NCI-H2171 (cell line): ENCODE measurements at regions not wholly inside any gene's neighbourhood (a gene's known extent, or its start where the extent isn't known, plus 50 kb on each side); places are given as distances from the start of the nearest gene placed in this dataset.

Source experiments
- DNase-seq: peaks from one replicate; lab custom pipeline; 2025; lab: John Stamatoyannopoulos, UW

DNA sequence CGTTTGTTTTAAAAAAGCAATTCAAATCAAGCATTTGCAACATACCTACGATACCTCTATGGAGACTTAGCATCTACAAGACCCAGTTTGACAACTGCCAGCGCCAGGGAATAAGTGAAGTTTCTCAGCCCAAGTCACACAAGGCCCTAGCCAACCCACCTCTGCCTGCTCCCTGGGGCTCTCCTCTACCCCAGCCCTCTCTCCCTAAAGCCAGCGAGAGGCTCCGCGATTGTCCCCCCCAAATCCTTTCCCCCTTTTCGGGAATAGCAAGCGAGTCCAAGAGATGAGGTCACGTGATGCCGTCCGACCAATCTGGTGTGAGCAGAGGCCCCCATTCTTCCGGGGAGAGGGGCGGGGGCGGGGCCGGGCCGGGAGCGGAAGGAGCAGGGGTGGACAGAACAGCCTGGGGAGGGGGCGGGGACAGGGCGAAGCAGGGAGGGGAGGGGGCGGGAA is 102.2 kb upstream of the RAB6C start:
- peak; percentile 93 for DNase-seq

DNA sequence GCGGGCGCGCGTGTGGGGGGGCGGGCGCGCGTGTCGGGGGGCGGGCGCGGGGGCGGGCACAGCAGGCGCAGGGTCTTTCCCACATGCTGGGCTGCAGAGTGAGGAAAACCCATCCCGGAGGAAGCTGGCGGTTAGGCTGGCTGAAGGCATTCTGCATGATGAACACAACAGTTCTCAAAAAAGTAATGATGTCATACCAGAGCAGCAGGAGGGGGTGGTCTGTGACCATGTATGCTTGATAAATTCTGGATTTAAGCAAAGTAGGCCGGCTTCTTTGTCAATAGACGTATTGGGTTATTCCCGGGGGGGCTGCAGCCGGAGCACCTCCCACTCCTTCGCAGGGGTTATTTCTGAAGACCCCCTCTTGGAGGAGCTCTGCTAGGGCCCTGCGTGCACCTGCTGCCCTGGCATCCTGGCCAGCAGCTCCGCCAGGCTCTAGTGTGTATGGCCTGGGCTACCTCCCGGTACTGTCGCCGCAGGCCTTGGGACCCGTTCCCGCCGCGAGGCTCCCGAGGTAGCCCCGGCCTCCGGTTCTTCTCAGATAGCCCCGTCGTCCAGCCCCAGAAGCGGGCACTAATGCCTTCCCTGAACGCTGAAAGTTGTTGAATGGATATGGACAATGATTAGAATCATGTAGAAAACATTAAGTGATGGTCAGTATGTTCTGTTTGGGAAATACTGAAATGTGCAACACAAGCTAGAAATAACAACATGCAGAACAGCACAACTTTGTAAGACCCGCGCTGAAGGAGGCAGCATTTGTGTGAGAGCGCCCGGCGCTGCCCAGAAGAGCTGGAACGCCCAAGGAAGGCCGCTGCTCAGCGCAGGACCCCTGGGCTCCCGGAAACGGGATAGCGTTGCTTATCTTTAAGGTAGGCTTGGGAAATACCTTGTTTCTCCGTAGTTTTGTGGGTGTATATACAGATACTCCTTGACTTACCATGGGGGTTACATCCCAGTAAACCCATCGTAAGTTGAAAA is 101.4 kb upstream of the RAB6C start:
- peak; percentile 68 for DNase-seq

DNA sequence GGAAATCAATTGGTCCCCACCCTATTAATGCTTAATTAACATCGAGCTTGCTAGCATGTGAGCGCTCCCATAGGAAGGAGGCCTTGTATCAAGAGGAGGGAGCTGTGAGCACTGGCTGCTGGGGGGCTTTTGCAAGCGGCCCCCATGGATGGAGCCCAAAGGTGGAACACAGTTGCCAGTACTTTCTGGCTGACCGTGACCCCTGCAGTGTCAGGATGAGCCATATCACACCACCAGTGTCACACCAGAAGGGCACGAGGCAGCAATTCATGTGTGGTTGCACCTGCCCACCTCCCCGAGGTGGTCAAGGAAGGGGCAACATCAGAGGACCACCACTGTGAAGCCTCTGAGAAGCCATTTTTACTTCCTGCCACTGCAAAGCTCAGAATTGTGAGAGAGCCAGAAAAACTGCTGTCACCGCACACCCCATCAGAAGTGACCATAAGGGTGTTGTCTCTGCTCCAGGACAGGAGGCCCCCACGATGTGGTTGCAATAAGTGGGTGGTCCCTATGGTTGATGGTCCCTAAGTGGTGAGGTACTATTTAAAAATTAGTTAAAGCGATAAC is 99.8 kb upstream of the RAB6C start:
- no peak for DNase-seq

DNA sequence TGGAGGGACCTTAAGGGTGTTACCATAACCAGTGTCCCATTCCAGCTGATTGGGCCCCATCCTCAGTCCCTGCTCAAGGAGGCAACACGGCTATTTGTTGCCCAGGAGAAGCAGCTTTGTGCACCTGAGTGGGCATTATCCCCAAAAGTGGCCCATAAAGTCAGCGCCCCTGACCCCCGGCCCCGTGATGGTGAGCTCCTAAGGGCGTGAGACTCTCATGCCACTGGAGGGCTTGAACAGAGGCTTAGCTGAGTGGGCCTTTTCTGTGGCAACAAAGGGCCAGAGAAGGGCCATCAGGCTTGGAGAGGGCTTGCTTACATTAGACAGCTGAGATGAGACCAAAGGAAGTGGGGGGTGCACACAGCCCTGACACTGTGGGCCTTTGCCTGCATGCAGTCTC is 99.2 kb upstream of the RAB6C start:
- no peak for DNase-seq

DNA sequence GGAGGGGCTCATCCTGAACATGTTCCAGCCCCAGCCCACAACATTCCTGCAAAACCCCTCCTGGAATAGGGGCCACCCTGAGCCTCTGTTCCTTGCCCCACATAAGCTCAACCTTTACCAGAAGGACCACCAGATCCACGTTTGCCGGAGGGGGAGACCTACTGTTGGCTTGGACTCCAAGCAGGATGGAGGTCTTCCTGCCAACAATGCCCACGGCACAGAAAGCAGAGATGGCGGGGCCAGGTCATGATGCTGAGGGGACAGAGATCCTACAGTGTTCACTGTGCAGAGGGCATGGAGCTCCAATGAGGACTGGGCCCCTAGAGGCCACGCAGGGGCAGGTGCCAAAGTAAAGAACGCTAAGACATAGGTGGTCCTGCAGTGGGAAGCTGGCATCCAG is 98.5 kb upstream of the RAB6C start:
- DNase-seq, result no peak

DNA sequence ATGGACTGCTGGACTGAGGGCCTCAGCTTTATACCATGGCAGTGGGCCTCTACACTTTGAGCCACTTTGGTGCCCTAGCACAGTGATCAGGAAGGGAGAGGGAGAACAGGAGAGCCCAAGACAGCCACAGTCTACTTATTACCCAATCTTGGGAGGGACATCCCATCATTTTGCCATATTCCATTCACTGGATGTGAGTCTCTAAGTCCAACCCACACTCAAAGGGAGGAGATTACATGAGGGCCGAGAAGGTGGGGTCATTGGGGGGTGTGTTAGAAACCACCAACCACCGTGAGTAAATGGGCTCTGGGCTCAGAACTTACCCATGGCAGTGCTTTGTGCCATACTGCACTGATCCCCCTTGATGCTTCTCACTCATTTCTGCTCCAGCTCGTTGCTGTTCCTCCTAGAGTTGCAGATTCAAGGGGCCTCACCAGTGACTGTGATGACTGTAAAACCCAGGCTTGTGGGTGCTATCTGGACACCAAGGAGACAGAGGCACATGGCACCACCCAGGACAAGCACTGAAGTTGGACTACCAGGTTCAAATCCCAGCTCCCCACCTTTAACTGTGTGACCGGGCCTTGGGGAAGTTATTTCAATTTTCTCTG is 97.6 kb upstream of the RAB6C start:
- no peak for DNase-seq

DNA sequence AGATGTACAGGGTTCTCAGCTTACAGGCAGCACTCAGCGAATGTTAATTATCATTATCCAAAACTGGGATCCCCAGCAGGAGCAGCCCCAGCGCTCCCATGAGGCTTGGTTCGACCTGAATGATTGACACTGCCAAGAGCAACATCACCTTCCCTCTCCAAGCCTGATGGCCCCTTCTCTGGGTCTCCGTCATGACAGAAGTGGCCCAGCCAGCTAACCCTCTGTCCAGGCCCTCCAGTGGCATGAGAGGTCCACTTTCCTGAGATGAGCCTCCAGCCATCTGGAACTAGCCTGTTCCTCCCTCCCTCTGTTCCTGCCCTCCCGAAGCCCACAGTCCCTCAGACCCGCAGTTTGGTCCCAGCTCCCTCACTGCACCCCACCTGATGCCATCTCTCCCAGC is 97.0 kb upstream of the RAB6C start:
- DNase-seq, result no peak

DNA sequence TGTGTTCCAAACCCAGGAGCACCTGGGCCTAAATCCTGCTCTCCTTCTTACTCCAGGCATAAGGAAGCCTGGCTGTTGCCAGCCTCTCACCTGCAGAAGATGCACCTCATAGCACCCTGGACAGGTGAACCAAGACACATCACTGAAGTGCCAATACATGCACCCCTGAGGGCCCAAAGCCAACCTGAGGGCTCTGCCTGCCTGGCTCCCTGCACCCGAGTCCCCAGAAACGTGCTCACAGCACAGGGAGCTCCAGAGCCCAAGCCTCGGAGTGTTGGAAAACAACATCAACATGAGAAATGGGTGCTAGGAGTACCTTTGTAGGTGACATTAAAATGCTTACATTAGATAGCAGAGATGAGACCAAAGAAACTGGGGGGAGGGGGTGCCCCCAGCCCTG is 96.3 kb upstream of the RAB6C start:
- DNase-seq, result no peak

DNA sequence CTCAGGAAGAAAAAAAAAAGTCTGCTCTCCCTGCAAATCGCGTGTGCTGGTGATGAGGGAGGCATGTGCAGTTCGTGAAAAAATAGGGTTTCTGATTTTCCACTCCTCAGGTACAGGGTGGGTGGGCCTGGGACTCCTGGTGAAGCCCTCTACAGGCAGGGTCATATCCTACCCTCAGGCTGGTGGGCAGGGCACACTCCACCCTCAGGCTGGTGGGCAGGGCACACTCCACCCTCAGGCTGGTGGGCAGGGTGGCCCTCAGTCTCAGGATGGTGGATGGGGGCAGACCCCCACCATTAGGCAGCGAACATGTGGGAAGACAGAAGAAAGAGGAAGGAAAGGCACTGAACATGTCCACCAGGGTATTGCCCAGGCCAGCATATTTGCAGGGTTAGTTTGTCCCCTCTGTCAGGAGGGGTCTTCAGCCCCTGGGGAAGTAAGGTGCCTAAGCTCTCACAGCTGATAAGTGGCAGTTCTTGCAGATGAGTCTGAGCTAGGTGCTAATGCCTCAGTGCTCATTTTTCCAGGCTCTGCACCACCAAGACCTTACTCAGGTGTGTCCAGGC is 95.2 kb upstream of the RAB6C start:
- DNase-seq, result no peak

DNA sequence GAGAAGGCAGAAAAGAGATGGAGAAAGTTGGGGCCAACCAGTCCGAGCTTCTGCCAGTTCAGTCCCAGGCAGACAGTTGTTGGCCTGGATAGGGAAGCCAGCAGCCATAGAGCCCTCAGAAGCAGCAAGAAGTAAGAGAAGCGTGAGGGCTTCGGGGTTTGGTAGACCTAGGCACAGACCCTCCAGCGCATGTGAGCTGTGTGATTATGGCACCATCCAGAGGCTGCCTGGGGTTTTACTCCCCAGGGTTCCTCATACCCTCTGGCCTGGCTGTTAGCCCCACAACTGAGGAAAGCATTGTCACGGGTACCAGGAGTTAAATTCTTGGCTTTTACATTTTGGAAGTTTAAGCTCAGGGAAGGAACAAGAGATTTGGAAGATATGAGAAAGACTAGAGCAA is 93.7 kb upstream of the RAB6C start:
- DNase-seq, result no peak

DNA sequence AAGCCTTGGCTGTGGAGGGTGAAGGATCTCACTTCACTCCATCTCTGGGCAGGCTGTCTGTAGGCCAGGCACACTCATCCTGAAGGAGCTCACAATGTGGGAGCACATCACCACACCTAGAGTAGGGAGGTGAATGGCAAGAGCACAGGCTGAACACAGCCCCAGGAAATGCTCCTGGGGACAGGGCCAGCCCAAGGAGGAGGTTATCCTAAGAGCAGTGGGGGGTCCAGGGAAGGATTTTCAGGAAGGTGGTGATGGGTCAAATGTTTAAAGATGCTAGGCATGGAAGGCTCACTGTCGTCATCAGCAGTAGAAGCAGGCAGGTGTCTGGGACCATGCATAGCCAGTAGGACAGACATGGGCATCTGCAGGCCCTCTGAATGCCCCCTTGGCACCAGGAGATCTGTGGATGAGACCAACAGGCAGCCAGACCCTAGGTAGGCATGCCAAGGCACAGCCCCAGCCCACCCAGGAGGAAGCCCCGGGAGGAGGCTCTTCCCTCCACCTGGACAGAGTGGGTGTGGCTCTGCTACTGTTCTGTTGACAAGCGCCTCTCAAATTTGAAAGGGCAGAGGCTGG is 91.7 kb upstream of the RAB6C start:
- no peak for DNase-seq

DNA sequence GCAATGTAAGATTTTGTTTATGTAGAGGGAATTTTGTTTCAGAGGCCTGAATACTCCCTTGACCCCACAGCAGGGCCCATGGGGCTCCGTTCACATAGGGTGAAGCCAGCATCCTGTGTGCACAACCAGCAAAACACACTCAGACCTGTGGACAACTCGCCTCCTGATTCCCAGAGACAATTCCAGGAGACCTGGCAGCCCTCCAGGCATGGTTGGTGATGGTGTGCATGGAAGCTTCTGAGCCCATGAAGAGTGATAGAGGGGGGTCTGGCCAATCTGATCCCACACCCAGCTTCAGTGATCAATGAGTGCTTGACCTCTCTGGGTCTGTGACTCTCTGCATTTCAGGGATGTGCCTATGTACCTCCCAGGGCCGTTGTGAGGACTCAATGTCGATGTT is 91.0 kb upstream of the RAB6C start:
- no peak for DNase-seq

DNA sequence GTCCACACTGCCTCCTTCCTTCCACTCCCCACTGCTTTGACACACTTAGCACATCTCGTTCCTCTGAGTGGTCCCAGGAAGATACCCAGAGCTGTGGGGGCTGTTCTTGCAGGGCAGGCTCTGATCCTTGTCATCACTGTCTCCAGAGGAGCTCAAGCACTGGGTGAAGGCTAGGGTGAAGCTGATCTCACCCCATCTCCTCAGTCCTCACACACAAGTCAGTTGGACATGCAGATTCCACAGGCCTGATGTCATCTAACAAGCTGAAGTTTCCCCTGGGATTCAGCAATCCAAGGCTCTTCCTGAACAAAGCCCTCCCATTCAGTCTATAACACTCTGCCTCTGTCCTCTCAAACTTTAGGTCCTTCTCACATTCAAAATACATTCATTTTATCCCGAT is 90.6 kb upstream of the RAB6C start:
- DNase-seq, result no peak

DNA sequence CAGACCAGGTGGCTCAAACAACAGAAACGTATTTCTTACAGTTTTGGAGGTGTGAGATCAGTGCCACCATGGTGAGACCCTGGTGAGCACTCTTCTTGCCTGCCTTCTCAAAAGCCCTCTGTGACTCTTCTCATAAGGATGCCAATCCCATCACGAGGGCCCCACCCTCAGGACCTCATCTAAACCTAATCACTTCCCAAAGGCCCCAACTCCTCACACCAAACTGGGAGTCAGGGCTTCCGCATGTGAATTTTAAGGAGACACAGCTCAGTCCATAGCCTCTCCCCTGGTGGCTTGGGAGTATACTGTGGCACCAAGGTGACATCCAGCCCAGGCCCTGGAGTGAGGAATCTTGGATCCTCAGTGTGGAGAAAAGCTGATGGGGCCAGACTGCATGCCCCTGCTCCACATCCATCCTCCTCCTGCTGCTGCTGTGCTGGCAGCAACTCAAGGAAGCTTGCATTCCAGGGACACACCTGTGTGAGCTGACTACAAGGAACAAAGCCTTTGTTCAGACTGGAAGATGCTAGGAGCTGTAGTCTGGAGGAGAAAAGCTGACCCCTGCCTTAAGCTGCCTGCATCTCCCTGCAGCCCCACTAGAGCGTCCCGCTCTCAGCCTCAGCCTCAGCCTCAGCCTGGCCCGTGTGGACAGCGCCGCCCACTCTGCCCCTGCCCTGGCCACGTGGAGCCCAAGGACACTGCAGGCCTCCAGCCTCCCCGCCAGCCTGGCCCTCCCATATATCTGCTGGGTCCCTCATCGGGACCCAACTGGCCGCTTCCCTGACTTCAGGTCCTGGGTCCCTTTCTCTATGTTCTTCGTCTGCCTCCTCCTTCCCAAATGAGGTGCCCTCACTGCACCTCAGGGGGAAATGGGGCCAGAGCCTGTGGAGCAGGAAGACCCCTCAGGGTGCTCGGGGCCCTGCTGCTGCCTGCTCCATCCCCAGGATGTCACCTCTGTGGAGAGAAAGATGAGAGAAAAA is 87.8 kb upstream of the RAB6C start:
- DNase-seq, result no peak

DNA sequence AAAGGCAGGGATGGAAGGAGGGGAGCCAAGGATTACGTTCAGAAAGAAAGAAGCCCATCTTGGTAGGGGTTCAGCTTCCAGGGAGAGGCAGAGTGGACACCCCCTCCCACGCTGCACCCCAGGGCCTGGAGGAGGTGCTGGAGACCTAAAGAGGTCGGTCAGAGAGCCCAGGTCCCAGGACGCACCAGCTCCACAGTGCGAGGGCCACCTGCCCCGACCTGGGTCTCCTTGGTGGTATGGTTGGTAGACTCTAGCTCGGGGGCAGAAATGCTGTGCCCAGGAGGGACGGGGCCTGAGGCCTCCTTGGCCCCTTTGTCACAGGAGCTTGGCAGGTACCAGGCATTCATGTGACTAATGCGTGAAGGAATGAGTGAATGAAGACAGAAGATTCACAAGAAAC is 87.1 kb upstream of the RAB6C start:
- no peak for DNase-seq

DNA sequence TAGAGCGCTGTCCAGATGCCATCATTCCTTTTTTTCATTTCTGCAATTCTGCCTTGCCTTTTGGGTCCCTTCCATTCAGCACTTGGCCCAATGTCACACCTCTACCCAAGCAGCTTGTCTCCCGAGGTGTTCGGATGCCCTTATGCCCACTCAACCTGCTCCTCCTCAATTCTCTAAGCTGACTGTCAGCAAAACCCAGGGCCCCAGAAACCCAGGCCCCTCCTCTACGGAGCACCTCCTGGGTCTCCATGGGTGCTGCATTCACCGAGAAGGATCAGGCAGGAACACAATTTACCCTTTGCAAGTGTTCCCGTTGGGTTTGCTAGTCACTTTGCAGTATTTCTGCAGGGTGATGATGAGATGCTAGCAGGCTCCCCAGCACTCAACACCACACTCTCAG is 86.7 kb upstream of the RAB6C start:
- no peak for DNase-seq

DNA sequence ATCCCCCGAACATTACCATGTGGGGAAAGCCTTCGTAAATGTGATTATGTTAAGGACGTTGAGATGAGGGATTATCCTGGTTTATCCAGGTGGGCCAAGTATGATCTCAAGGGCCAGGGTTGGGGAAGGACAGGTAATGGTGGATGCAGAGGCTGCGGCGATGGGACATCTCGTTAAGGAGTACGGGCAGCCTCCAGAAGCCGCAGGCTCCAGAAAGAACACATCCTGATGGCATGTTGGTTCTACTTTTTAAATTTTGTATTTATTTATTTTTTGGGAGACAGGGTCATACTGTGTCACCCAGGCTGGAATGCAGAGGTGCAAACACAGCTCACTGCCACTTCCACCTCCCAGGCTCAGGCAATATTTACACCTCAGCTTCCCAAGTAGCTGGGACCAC is 86.2 kb upstream of the RAB6C start:
- no peak for DNase-seq

DNA sequence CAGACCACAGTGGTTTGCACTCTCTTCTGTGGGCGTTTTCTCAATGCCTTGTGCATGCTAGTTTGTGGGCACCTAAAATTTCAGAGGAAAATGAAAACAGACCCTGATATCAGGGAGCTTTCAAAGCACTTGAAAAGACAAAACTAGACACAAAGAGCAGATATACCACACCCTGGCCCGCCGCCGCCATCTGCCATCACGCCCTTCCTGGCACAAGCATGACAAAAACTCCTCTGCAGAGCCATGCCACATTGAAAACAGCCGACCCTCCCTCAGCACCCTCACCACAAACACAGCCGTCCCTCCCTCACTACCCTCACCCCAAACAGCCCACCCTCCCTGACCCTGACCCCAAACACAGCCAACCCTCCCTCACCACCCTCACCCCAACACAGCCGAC is 84.8 kb upstream of the RAB6C start:
- DNase-seq, result no peak

DNA sequence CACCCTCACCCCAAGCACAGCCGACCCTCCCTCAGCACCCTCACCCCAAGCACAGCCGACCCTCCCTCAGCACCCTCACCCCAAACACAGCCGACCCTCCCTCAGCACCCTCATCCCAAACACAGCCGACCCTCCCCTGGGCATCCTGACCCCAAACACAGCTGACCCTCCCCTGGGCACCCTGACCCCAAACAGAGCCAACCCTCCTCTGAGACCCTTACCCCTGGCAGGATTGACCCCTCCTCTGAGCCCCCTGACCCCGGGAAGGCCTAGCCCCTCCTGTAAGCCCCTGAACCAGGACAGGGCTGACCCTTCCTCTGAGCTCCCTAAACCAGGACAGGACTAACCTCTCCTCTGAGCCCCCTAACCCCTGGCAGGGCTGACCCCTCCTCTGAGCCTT is 84.4 kb upstream of the RAB6C start:
- DNase-seq, result no peak

DNA sequence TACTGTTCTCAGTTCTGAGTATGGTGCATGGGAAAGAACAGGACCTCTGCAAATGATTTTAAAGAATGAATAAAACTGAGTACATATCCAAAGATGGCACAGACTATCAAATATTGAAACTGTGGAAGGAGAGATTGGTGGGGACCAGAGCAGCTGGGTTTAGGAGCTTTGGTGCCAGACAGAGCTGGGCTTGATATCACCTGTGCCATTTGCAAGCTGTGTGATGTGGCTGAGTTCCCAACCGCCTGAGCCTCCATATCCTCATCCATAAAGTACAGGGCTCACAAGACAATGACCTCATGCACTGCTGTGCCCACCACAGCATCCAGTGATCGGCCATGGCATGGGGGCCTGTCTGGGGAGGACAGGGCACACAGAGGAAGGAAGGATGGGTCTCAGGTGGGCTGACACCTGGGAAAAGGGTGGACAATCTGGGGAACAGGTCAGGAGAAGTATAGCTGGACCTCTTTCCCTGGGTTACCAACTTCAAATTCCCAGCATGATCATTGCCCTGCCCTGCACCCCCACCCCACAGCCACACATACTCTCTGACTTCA is 83.9 kb upstream of the RAB6C start:
- no peak for DNase-seq
